Cardiac septum (tissue), 1 donor: ENCODE measurements at regions not wholly inside any gene's neighbourhood (a gene's known extent, or its start where the extent isn't known, plus 50 kb on each side); places are given as distances from the start of the nearest gene placed in this dataset.
"Not testable (repeated sequence)": the region's sequence is repeated elsewhere in the genome, so short reads cannot be mapped to it uniquely, and the experiment has no call there.

Experiments
- DNase-seq: peaks from one replicate; pipeline ENCODE4 v3.0.0-alpha.2; 2020; ENCODE audit warnings: low spot score
- intact Hi-C: fragments of 100-400 bp; cut with DNase I; formaldehyde crosslinking; loops from one replicate; pipeline ENCODE4 v1.14.0; 2022
- donor health status: DM: no; HTN: no; CAD: no.

- intact Hi-C loops = loop anchor here (5.0 kb wide), 1 partner anchor 143 kb away; the partner anchor contains the start of gene AFDN
These were observed 142.2 kb upstream of the AFDN start for GRCh38 chr6:167684276-167685104.

GRCh38 chr6:167685654-167686053, 141.1 kb upstream of the AFDN start:
- DNase-seq = no peak
- intact Hi-C loops = no loop called here

More at GRCh38 chr6:167684276-167685104, 142.2 kb upstream of the AFDN start:
- peak; percentile 57 for DNase-seq

GRCh38 chr6:167686204-167686893, 140.4 kb upstream of the AFDN start:
- intact Hi-C loops = no loop called here
- DNase-seq = no peak

- no peak for DNase-seq
- intact Hi-C loops = no loop called here
These were observed 139.5 kb upstream of the AFDN start for GRCh38 chr6:167687116-167687725.

- no peak for DNase-seq
- intact Hi-C loops = no loop called here
These were observed 138.6 kb upstream of the AFDN start for GRCh38 chr6:167688123-167688522.

- no peak for DNase-seq
- intact Hi-C loops = no loop called here
These were observed 137.4 kb upstream of the AFDN start for GRCh38 chr6:167689278-167689677.

- intact Hi-C loops = no loop called here
- no peak for DNase-seq
These were observed 137.0 kb upstream of the AFDN start for GRCh38 chr6:167689751-167690150.

GRCh38 chr6:167690167-167690922, 136.4 kb upstream of the AFDN start:
- DNase-seq = peak; percentile 59
- intact Hi-C loops = not testable (repeated sequence)

- intact Hi-C loops = no loop called here
- DNase-seq = no peak
These were observed 135.8 kb upstream of the AFDN start for GRCh38 chr6:167690931-167691330.

- intact Hi-C loops = no loop called here
- peak; percentile 54 for DNase-seq
These were observed 135.0 kb upstream of the AFDN start for GRCh38 chr6:167691533-167692312.

GRCh38 chr6:167693478-167693877, 133.2 kb upstream of the AFDN start:
- DNase-seq, intact Hi-C loops: not testable (repeated sequence)

- intact Hi-C loops = no loop called here
- DNase-seq = peak; percentile 46
These were observed 130.9 kb upstream of the AFDN start for GRCh38 chr6:167695831-167696230.

- intact Hi-C loops = no loop called here
- no peak for DNase-seq
These were observed 130.4 kb upstream of the AFDN start for GRCh38 chr6:167696296-167696695.

- no peak for DNase-seq
- intact Hi-C loops = no loop called here
These were observed 129.4 kb upstream of the AFDN start for GRCh38 chr6:167697316-167697715.

- intact Hi-C loops = no loop called here
- peak; percentile 75 for DNase-seq
These were observed 128.2 kb upstream of the AFDN start for GRCh38 chr6:167698540-167698939.

GRCh38 chr6:167699141-167699931, 127.4 kb upstream of the AFDN start:
- peak; percentile 92 for DNase-seq
- intact Hi-C loops = no loop called here

- no peak for DNase-seq
- intact Hi-C loops = no loop called here
These were observed 126.5 kb upstream of the AFDN start for GRCh38 chr6:167700199-167700598.

- intact Hi-C loops = no loop called here
- no peak for DNase-seq
These were observed 125.7 kb upstream of the AFDN start for GRCh38 chr6:167701010-167701409.
